HepG2 (cell line): ENCODE measurements at regions not wholly inside any gene's neighbourhood (a gene's known extent, or its start where the extent isn't known, plus 50 kb on each side); places are given as distances from the start of the nearest gene placed in this dataset.

Experiments
- ATAC-seq: fragments of 200-7000 bp; cut with Tn5 transposase; 3 replicates; pipeline ENCODE4 v1.9.1; 2020; ENCODE audit warnings: mild to moderate bottlenecking, moderate library complexity
- BruUV-seq: library from RNA; stranded (reverse); fragments of 400-500 nt; replicated peaks from 2 replicates; lab custom pipeline; 2021; lab: Mats Ljungman, UMichigan
- CTCF ChIA-PET: fragments of 300-600 bp; formaldehyde crosslinking; extraction: SDS; loops from one replicate; lab custom pipeline; 2021; ENCODE audit warnings: low total read pairs, inconsistent platforms, low intra/inter-chr PET ratio; lab: Yijun Ruan, JAX
- POLR2A ChIA-PET: fragments of 350-600 bp; sonication (Branson Sonifier 250); formaldehyde crosslinking; loops from one replicate; lab custom pipeline; 2020; ENCODE audit warnings: antibody characterized with exemption, inconsistent platforms; lab: Yijun Ruan, JAX
- DNase-seq: peaks from one replicate; pipeline ENCODE4 v3.0.0-alpha.2; 2015; ENCODE audit warnings: low spot score
- FAIRE-seq: peaks from 3 replicates; lab custom pipeline; 2011; peaks lifted over from hg19 to GRCh38; lab: Jason Lieb, UNC
- H2AFZ ChIP-seq: one replicate; pipeline ENCODE4 v1.6.1; 2011; ENCODE audit warnings: low read length, inconsistent platforms
- H3K27ac ChIP-seq: fragments of 300-600 bp; 3 replicates; pipeline ENCODE4 v1.8.0; 2011; ENCODE audit warnings: mixed run types, mild to moderate bottlenecking, mixed read lengths, low read length, inconsistent platforms; ENCODE audit not compliant: insufficient read depth; ENCODE audit errors: extremely low read length
- H3K27me3 ChIP-seq, 2 experiments: fragments of 200-600 bp in 1 of 2; 2 replicates in 1 of 2; 3 replicates in 1 of 2; pipeline versions ENCODE4 v1.6.0 to v1.8.0; 2011; ENCODE audit warnings: low read length in 2 of 2, mild to moderate bottlenecking in 2 of 2, moderate library complexity in 2 of 2, inconsistent platforms in 1 of 2; ENCODE audit not compliant: insufficient read depth in 2 of 2, control insufficient read depth in 1 of 2
- H3K36me3 ChIP-seq, 2 experiments: fragments of 200-600 bp in 1 of 2; replicated peaks in 1 of 2; 2 replicates in 1 of 2; 3 replicates in 1 of 2; pipeline versions ENCODE4 v1.5.1 to v1.8.0; 2011; ENCODE audit warnings: low read length in 2 of 2, inconsistent platforms in 1 of 2; ENCODE audit not compliant: insufficient read depth in 2 of 2, control insufficient read depth in 1 of 2
- H3K4me1 ChIP-seq: 2 replicates; pipeline ENCODE4 v1.5.1; 2012; ENCODE audit warnings: low read length, inconsistent platforms; ENCODE audit not compliant: insufficient read depth
- H3K4me2 ChIP-seq: 2 replicates; pipeline ENCODE4 v1.6.0; 2011; ENCODE audit warnings: low read depth, low read length, inconsistent platforms
- H3K4me3 ChIP-seq, 3 experiments: fragments of 200-600 bp in 1 of 3; sonication (generic), shearing (Covaris generic) in 1 of 3; replicated peaks in 1 of 3; 2 replicates each; pipeline ENCODE4 v1.5.1; 2011 to 2016; ENCODE audit warnings: low read length in 3 of 3, inconsistent platforms in 2 of 3, low read depth in 2 of 3, mild to moderate bottlenecking in 2 of 3, control low read depth in 1 of 3, mixed read lengths in 1 of 3; ENCODE audit not compliant: insufficient read depth in 1 of 3
- H3K79me2 ChIP-seq: one replicate; pipeline ENCODE4 v1.6.1; 2011; ENCODE audit warnings: low read length, inconsistent platforms; ENCODE audit not compliant: insufficient read depth
- H3K9ac ChIP-seq: 2 replicates; pipeline ENCODE4 v1.6.0; 2011; ENCODE audit warnings: mild to moderate bottlenecking, low read depth, low read length, inconsistent platforms; ENCODE audit not compliant: insufficient read depth
- H3K9me3 ChIP-seq: 2 replicates; pipeline ENCODE4 v1.5.1; 2012; ENCODE audit warnings: mild to moderate bottlenecking, low read length
- H4K20me1 ChIP-seq: 2 replicates; pipeline ENCODE4 v1.6.0; 2011; ENCODE audit warnings: inconsistent platforms, mild to moderate bottlenecking, low read length, moderate library complexity; ENCODE audit not compliant: insufficient read depth
- ARID3A ChIP-seq: IDR thresholded peaks from 2 replicates; pipeline ENCODE4 v1.6.1; 2012; ENCODE audit warnings: low read depth, low read length, improper control_type of control experiment
- ASH2L ChIP-seq: fragments of 300-600, 200-600 bp; sonication (generic); IDR thresholded peaks from 2 replicates; pipeline ENCODE4 v1.7.0; 2017; ENCODE audit warnings: low read depth, mild to moderate bottlenecking, moderate library complexity, mixed read lengths, low read length; ENCODE audit not compliant: insufficient read length
- ELF3 ChIP-seq: IDR thresholded peaks from 2 replicates; pipeline ENCODE4 v1.6.1; 2016; ENCODE audit warnings: missing genetic modification reagents, missing compliant biosample characterization
- ELF4 ChIP-seq: sonication (generic); formaldehyde crosslinking; IDR thresholded peaks from 2 replicates; pipeline ENCODE4 v1.5.0; 2020; ENCODE audit warnings: missing genetic modification reagents, mild to moderate bottlenecking, moderate library complexity, borderline replicate concordance
- GLI4 ChIP-seq: sonication (generic); formaldehyde crosslinking; IDR thresholded peaks from 2 replicates; pipeline ENCODE4 v1.5.1; 2020; ENCODE audit warnings: missing genetic modification reagents, mild to moderate bottlenecking, moderate library complexity, borderline replicate concordance
- KLF15 ChIP-seq: sonication (generic); formaldehyde crosslinking; IDR thresholded peaks from 2 replicates; pipeline ENCODE4 v1.8.1; 2023; ENCODE audit warnings: borderline replicate concordance, mild to moderate bottlenecking, inconsistent platforms, missing genetic modification reagents, mixed read lengths
- NR0B2 ChIP-seq: sonication (generic); formaldehyde crosslinking; IDR thresholded peaks from 2 replicates; pipeline ENCODE4 v1.4.0; 2020; ENCODE audit warnings: mild to moderate bottlenecking, missing genetic modification reagents
- RAD21 ChIP-seq: fragments of 450-650 bp; formaldehyde crosslinking; IDR thresholded peaks from 2 replicates; pipeline ENCODE4 v1.5.0; 2020; ENCODE audit warnings: mild to moderate bottlenecking
- SAP130 ChIP-seq: IDR thresholded peaks from 2 replicates; pipeline ENCODE4 v1.6.1; 2016; ENCODE audit warnings: low read depth
- TAF15 ChIP-seq: fragments of 200-400 bp; formaldehyde crosslinking; IDR thresholded peaks from one replicate; pipeline ENCODE4 v1.6.1; 2018; ENCODE audit warnings: mild to moderate bottlenecking, low read depth, low read length; ENCODE audit not compliant: poor library complexity, severe bottlenecking
- THAP8 ChIP-seq: sonication (generic); formaldehyde crosslinking; IDR thresholded peaks from 2 replicates; pipeline ENCODE4 v1.5.1; 2020; ENCODE audit warnings: missing genetic modification reagents, mild to moderate bottlenecking, borderline replicate concordance
- ZBTB40 ChIP-seq, 2 experiments: fragments of 450-650 bp in 1 of 2; sonication (generic) in 1 of 2; formaldehyde crosslinking in 1 of 2; IDR thresholded peaks; 2 replicates each; pipeline versions ENCODE4 v1.6.1 to v1.8.0; 2016 to 2022; ENCODE audit warnings: antibody characterized with exemption in 1 of 2, mild to moderate bottlenecking in 1 of 2, missing genetic modification reagents in 1 of 2
- ZNF572 ChIP-seq: sonication (generic); formaldehyde crosslinking; IDR thresholded peaks from 2 replicates; pipeline ENCODE4 v1.5.1; 2020; ENCODE audit warnings: mild to moderate bottlenecking, missing genetic modification reagents
- WGBS: methylation state at CpG from one replicate; pipeline ENCODE4 v1.1.6; 2017; ENCODE audit warnings: low lambda C conversion rate; 5-methylcytosine and 5-hydroxymethylcytosine counted together
- in situ Hi-C: cut with HindIII; loops from 2 replicates; pipeline ENCODE4 v1.10.0; 2017; ENCODE audit warnings: low pct_unique_long_range_greater_than_20kb; ENCODE audit not compliant: extremely low pct_ligation_motif_present
- intact Hi-C: fragments of 100-400 bp; cut with micrococcal nuclease; formaldehyde crosslinking; loops from one replicate; pipeline ENCODE4 v1.10.0; 2022; ENCODE audit not compliant: unreplicated experiment

GRCh38 chr4:151957153-151957552, 196.3 kb upstream of the GATB start:
- BruUV-seq = no TSS peak
- 0% methylated on average over 2 of the region's 5 CpGs for WGBS
- Histone ChIP-seq H3K4me2 (no peak overlapping the region), H3K4me1 (peaks cover 18% of the 10 kb centered on the region), H2AFZ (no peak overlapping the region), H3K9ac (no peak overlapping the region), H3K79me2 (no peaks in the 10 kb centered on the region), H3K4me3 (no peak overlapping the region), H3K27me3 (no peaks in the 10 kb centered on the region; a peak in 1 of 5 replicates), H3K36me3 (no peaks in the 10 kb centered on the region), H4K20me1 (no peaks in the 10 kb centered on the region), H3K27ac (no peak overlapping the region), H3K9me3 (no peaks in the 10 kb centered on the region)
- FAIRE-seq (no peak), DNase-seq (peak; percentile 38), ATAC-seq (peak; percentile 97)
- CTCF ChIA-PET = no interaction called here
- intact Hi-C loops = no loop called here
- in situ Hi-C loops = no loop called here
- POLR2A ChIA-PET = no interaction called here
- TF ChIP-seq ZBTB40 (IDR thresholded peaks at IDR 0.05) = no peak
- TF ChIP-seq ZBTB40 (CRISPR knock-in tag; IDR thresholded peaks at IDR 0.05) = no peak
- TF ChIP-seq RAD21 (CRISPR knock-in tag) = 0 out of 2 replicates have a peak, but pooled peaks have one; percentile 14
- no peak for TF ChIP-seq NR0B2 (CRISPR knock-in tag)
- TF ChIP-seq TAF15 = no peak
- no peak for TF ChIP-seq SAP130 (CRISPR knock-in tag)
- no peak for TF ChIP-seq ARID3A
- TF ChIP-seq ZNF572 (CRISPR knock-in tag) = no peak
- TF ChIP-seq GLI4 (CRISPR knock-in tag) = no peak
- no peak for TF ChIP-seq THAP8 (CRISPR knock-in tag)
- TF ChIP-seq KLF15 (CRISPR knock-in tag) = no peak
- no peak for TF ChIP-seq ASH2L
- no peak for TF ChIP-seq ELF3
- no peak for TF ChIP-seq ELF4 (CRISPR knock-in tag)
